ENCODE measurements at regions not wholly inside any gene's neighbourhood (a gene's known extent, or its start where the extent isn't known, plus 50 kb on each side); places are given as distances from the start of the nearest gene placed in this dataset.
"Not testable (repeated sequence)": the region's sequence is repeated elsewhere in the genome, so short reads cannot be mapped to it uniquely, and the experiment has no call there.

DNA sequence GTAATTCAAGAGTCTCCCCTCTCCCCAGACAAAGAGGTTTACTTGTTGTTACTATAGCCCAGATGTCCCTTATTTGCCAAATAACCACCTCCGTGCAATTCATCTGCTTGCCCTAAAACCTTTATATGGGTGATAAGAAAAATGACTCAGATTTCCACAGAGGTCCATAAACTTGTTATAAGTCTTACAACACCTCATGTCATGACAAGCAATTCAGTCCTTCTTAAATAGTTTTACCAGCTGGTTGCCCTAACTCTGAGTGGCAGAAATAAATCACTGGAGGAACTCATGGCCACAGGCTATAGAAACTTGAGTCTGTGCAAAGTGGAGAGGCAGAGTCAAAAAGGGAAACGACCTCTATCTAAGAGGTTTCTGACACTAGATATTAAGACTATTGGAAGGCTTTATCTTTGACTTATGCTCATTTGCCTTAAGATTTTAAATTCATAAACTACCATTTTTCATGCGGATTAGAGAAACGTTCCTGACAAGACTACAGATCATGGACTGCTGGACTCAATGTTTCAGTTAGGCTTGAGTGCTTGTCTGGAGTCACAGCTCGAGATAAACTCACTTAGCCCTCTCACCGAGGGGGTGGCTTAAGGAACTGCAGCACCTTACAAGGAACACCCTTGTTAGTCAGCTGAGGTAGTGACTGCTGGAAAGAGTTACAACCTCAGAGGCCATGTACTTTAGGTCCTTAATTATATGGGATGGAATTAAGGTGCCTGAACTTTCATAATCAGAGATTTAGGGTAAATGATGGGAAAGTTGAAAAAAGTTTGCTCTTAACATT, 662.5 kb upstream of the USP24 start:
- ChIA-PET POLR2A (no interaction called here), CTCF (no interaction called here)
- Histone ChIP-seq H3K4me1 (ENCODE audit: control extremely low read depth in 1 of 4, control insufficient read depth in 4 of 4, insufficient read depth in 4 of 4, low read length in 3 of 4) (no peaks in the 10 kb centered on the region), H3K4me3 (ENCODE audit: control insufficient read depth in 1 of 7, extremely low read depth in 1 of 7, insufficient read depth in 4 of 7, low read depth in 2 of 7, low read length in 6 of 7) (no peak overlapping the region), H3K36me3 (ENCODE audit: control insufficient read depth in 4 of 4, insufficient read depth in 4 of 4, low read length in 3 of 4) (no peaks in the 10 kb centered on the region), H3K9me3 (ENCODE audit: control extremely low read depth in 1 of 5, control insufficient read depth in 4 of 5, insufficient read depth in 2 of 5, low read depth in 1 of 5, low read length in 4 of 5) (peaks cover 0 to 3% (median 0%) of the 10 kb centered on the region in 5 experiments), H3K27me3 (replicated peaks in 2 of 5; ENCODE audit: control insufficient read depth in 4 of 5, insufficient read depth in 5 of 5, low read length in 4 of 5) (peaks cover 0 to 7% (median 0%) of the 10 kb centered on the region in 5 experiments), H3K27ac (ENCODE audit: insufficient read depth in 1 of 2, low read depth in 1 of 2, low read length in 2 of 2, poor library complexity in 1 of 2, severe bottlenecking in 2 of 2) (no peak overlapping the region)
- DNase-seq = no peak
- WGBS (ENCODE audit: insufficient coverage) = 78% methylated on average over 3 of the region's 6 CpGs

GRCh38 chr1:55876276-55877060, 661.3 kb upstream of the USP24 start:
- no peaks in the 10 kb centered on the region for H3K4me1 ChIP-seq (ENCODE audit: control extremely low read depth in 1 of 4, control insufficient read depth in 4 of 4, insufficient read depth in 4 of 4, low read length in 3 of 4)
- no peaks in the 10 kb centered on the region for H3K9me3 ChIP-seq (ENCODE audit: control extremely low read depth in 1 of 5, control insufficient read depth in 4 of 5, insufficient read depth in 2 of 5, low read depth in 1 of 5, low read length in 4 of 5)
- H3K36me3 ChIP-seq (ENCODE audit: control insufficient read depth in 4 of 4, insufficient read depth in 4 of 4, low read length in 3 of 4) = no peaks in the 10 kb centered on the region
- no peak overlapping the region for H3K27ac ChIP-seq (ENCODE audit: insufficient read depth in 1 of 2, low read depth in 1 of 2, low read length in 2 of 2, poor library complexity in 1 of 2, severe bottlenecking in 2 of 2)
- ChIA-PET POLR2A (no interaction called here), CTCF (no interaction called here)
- H3K27me3 ChIP-seq (replicated peaks in 2 of 5; ENCODE audit: control insufficient read depth in 4 of 5, insufficient read depth in 5 of 5, low read length in 4 of 5) = peaks cover 0 to 7% (median 0%) of the 10 kb centered on the region in 5 experiments
- DNase-seq = no peak
- H3K4me3 ChIP-seq (ENCODE audit: control insufficient read depth in 1 of 7, extremely low read depth in 1 of 7, insufficient read depth in 4 of 7, low read depth in 2 of 7, low read length in 6 of 7) = no peak overlapping the region
- whole genome bisulfite sequencing (ENCODE audit: insufficient coverage) = 90% methylated on average over 1 of the region's 1 CpG

DNA sequence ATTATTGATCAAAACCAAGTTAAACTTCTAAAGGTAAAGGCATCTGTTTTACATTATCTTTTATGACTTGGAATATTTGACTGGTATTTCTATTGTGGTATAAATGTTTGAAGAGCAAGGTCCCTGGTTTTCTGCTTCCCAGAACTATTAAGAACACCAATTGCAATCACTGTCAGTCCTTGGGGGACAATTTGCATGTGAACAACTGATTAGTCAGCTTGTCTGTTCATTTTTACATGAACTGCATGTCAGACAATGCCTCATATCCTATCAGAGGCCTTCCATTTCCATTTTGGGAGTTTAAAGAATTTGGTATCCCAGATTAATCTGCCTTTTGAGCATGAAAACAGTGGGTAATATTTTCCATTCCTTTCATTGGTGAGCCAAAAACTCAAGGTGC, 654.9 kb upstream of the USP24 start:
- H3K9me3 ChIP-seq (ENCODE audit: control extremely low read depth in 1 of 5, control insufficient read depth in 4 of 5, insufficient read depth in 2 of 5, low read depth in 1 of 5, low read length in 4 of 5) = no peaks in the 10 kb centered on the region
- no peaks in the 10 kb centered on the region for H3K4me1 ChIP-seq (ENCODE audit: control extremely low read depth in 1 of 4, control insufficient read depth in 4 of 4, insufficient read depth in 4 of 4, low read length in 3 of 4)
- CTCF ChIA-PET = no interaction called here
- H3K27ac ChIP-seq (ENCODE audit: insufficient read depth in 1 of 2, low read depth in 1 of 2, low read length in 2 of 2, poor library complexity in 1 of 2, severe bottlenecking in 2 of 2) = no peak overlapping the region
- POLR2A ChIA-PET = interaction anchor here (0.6 kb wide), 1 partner anchor 34 kb away, joined by 3 read pairs; no protein-coding TSS in a partner anchor
- no peaks in the 10 kb centered on the region for H3K36me3 ChIP-seq (ENCODE audit: control insufficient read depth in 4 of 4, insufficient read depth in 4 of 4, low read length in 3 of 4)
- H3K4me3 ChIP-seq (ENCODE audit: control insufficient read depth in 1 of 7, extremely low read depth in 1 of 7, insufficient read depth in 4 of 7, low read depth in 2 of 7, low read length in 6 of 7) = no peak overlapping the region
- H3K27me3 ChIP-seq (replicated peaks in 2 of 5; ENCODE audit: control insufficient read depth in 4 of 5, insufficient read depth in 5 of 5, low read length in 4 of 5) = peaks cover 0 to 2% (median 0%) of the 10 kb centered on the region in 5 experiments
- no peak for DNase-seq

DNA sequence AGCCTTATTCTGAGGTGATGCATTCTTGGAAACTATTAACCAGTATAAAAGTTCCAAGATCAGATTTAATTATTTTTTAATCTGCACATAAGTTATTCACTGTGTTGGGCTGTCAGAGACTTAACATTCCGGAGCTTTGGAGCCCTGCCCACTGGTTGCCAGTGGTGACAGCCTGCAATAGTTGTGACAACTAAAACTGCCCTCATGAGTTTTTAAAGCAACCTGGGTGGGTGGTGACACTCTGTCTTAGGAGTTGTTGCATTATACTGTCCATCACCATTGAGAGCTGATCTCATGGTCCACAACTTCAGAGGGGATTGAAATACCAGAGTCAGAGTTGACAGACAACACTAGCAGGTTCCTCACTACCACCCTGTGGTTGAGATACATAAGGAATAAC, 653.9 kb upstream of the USP24 start:
- H3K27ac ChIP-seq (ENCODE audit: insufficient read depth in 1 of 2, low read depth in 1 of 2, low read length in 2 of 2, poor library complexity in 1 of 2, severe bottlenecking in 2 of 2) = no peak overlapping the region
- H3K9me3 ChIP-seq (ENCODE audit: control extremely low read depth in 1 of 5, control insufficient read depth in 4 of 5, insufficient read depth in 2 of 5, low read depth in 1 of 5, low read length in 4 of 5) = no peaks in the 10 kb centered on the region
- no peak overlapping the region for H3K4me3 ChIP-seq (ENCODE audit: control insufficient read depth in 1 of 7, extremely low read depth in 1 of 7, insufficient read depth in 4 of 7, low read depth in 2 of 7, low read length in 6 of 7)
- peaks cover 0 to 2% (median 0%) of the 10 kb centered on the region in 5 experiments for H3K27me3 ChIP-seq (replicated peaks in 2 of 5; ENCODE audit: control insufficient read depth in 4 of 5, insufficient read depth in 5 of 5, low read length in 4 of 5)
- H3K4me1 ChIP-seq (ENCODE audit: control extremely low read depth in 1 of 4, control insufficient read depth in 4 of 4, insufficient read depth in 4 of 4, low read length in 3 of 4) = no peaks in the 10 kb centered on the region
- ChIA-PET POLR2A (no interaction called here), CTCF (no interaction called here)
- no peak for DNase-seq
- H3K36me3 ChIP-seq (ENCODE audit: control insufficient read depth in 4 of 4, insufficient read depth in 4 of 4, low read length in 3 of 4) = no peaks in the 10 kb centered on the region
- WGBS (ENCODE audit: insufficient coverage) = 91% methylated on average over 1 of the region's 1 CpG

DNA sequence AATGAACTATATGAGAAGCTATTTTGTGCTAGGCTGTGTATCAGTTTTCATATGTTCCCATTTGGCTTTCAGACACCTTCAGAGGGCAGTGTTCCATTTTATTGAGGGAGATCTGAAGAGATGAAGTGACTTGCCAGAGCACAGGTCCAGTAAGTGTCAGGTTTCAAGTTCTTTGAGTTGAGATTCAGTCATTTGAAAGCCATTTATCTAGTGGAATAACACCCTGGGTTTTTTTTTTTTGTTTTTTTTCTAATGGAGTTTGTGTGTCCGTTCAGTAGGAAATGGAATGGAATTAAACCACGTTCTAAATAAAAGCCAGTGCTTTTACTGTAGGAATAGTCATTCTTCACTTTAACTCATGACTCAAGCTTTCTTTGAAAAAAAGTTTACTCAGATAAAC, 652.9 kb upstream of the USP24 start:
- Histone ChIP-seq H3K27me3 (replicated peaks in 2 of 5; ENCODE audit: control insufficient read depth in 4 of 5, insufficient read depth in 5 of 5, low read length in 4 of 5) (peaks cover 0 to 2% (median 0%) of the 10 kb centered on the region in 5 experiments), H3K9me3 (ENCODE audit: control extremely low read depth in 1 of 5, control insufficient read depth in 4 of 5, insufficient read depth in 2 of 5, low read depth in 1 of 5, low read length in 4 of 5) (no peaks in the 10 kb centered on the region), H3K4me1 (ENCODE audit: control extremely low read depth in 1 of 4, control insufficient read depth in 4 of 4, insufficient read depth in 4 of 4, low read length in 3 of 4) (no peaks in the 10 kb centered on the region), H3K27ac (ENCODE audit: insufficient read depth in 1 of 2, low read depth in 1 of 2, low read length in 2 of 2, poor library complexity in 1 of 2, severe bottlenecking in 2 of 2) (no peak overlapping the region), H3K36me3 (ENCODE audit: control insufficient read depth in 4 of 4, insufficient read depth in 4 of 4, low read length in 3 of 4) (no peaks in the 10 kb centered on the region), H3K4me3 (ENCODE audit: control insufficient read depth in 1 of 7, extremely low read depth in 1 of 7, insufficient read depth in 4 of 7, low read depth in 2 of 7, low read length in 6 of 7) (no peak overlapping the region)
- no peak for DNase-seq
- ChIA-PET CTCF (interaction anchor here (1.0 kb wide), 1 partner anchor 716 kb away, joined by 3 read pairs; no protein-coding TSS in a partner anchor), POLR2A (interaction anchor here (0.5 kb wide), 1 partner anchor 335 kb away, joined by 3 read pairs; no protein-coding TSS in a partner anchor)
- no CpG with 5 or more reads among the region's 2 CpGs for WGBS (ENCODE audit: insufficient coverage)

DNA sequence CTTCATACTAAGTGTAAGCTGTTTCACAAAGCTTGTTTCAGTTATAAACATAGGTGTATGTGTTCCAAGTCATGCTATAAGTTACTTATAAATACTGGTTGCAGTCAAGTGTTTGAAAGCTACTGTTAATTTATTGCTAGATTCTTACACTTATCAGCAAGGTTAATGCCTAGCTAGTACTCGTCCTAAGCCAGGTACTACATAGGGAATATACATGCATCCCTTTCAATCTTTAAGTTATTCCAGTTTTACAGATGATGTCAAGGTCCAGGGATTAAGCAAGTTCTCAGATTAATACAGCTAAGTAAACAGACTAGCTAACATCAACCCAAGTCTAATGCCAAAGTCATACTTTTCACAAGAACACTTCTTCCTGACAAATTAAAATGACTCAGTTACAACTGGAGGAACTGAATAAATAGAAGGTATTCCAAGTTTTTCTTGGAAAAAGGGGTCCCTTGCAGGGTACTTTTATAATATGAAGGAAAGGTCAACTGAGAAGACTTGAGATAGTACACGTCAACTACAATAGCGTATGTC, 652.2 kb upstream of the USP24 start:
- ChIA-PET CTCF (interaction anchor here (1.4 kb wide), 1 partner anchor 11 kb away, joined by 4 read pairs; no protein-coding TSS in a partner anchor), POLR2A (no interaction called here)
- Histone ChIP-seq H3K4me1 (ENCODE audit: control extremely low read depth in 1 of 4, control insufficient read depth in 4 of 4, insufficient read depth in 4 of 4, low read length in 3 of 4) (no peaks in the 10 kb centered on the region), H3K36me3 (ENCODE audit: control insufficient read depth in 4 of 4, insufficient read depth in 4 of 4, low read length in 3 of 4) (no peaks in the 10 kb centered on the region), H3K9me3 (ENCODE audit: control extremely low read depth in 1 of 5, control insufficient read depth in 4 of 5, insufficient read depth in 2 of 5, low read depth in 1 of 5, low read length in 4 of 5) (no peaks in the 10 kb centered on the region), H3K27me3 (replicated peaks in 2 of 5; ENCODE audit: control insufficient read depth in 4 of 5, insufficient read depth in 5 of 5, low read length in 4 of 5) (peaks cover 0 to 2% (median 0%) of the 10 kb centered on the region in 5 experiments), H3K4me3 (ENCODE audit: control insufficient read depth in 1 of 7, extremely low read depth in 1 of 7, insufficient read depth in 4 of 7, low read depth in 2 of 7, low read length in 6 of 7) (no peak overlapping the region), H3K27ac (ENCODE audit: insufficient read depth in 1 of 2, low read depth in 1 of 2, low read length in 2 of 2, poor library complexity in 1 of 2, severe bottlenecking in 2 of 2) (no peak overlapping the region)
- DNase-seq = no peak
- WGBS (ENCODE audit: insufficient coverage) = 100% methylated on average over 2 of the region's 3 CpGs

GRCh38 chr1:55865778-55866177, 650.6 kb upstream of the USP24 start:
- H3K9me3 ChIP-seq (ENCODE audit: control extremely low read depth in 1 of 5, control insufficient read depth in 4 of 5, insufficient read depth in 2 of 5, low read depth in 1 of 5, low read length in 4 of 5); H3K27me3 ChIP-seq (replicated peaks in 2 of 5; ENCODE audit: control insufficient read depth in 4 of 5, insufficient read depth in 5 of 5, low read length in 4 of 5); POLR2A ChIA-PET; H3K27ac ChIP-seq (ENCODE audit: insufficient read depth in 1 of 2, low read depth in 1 of 2, low read length in 2 of 2, poor library complexity in 1 of 2, severe bottlenecking in 2 of 2); CTCF ChIA-PET; H3K36me3 ChIP-seq (ENCODE audit: control insufficient read depth in 4 of 4, insufficient read depth in 4 of 4, low read length in 3 of 4); H3K4me1 ChIP-seq (ENCODE audit: control extremely low read depth in 1 of 4, control insufficient read depth in 4 of 4, insufficient read depth in 4 of 4, low read length in 3 of 4); H3K4me3 ChIP-seq (ENCODE audit: control insufficient read depth in 1 of 7, extremely low read depth in 1 of 7, insufficient read depth in 4 of 7, low read depth in 2 of 7, low read length in 6 of 7); DNase-seq: not testable (repeated sequence)
- 98% methylated on average over 6 of the region's 7 CpGs for WGBS (ENCODE audit: insufficient coverage)

Measured in common myeloid progenitor, CD34-positive (primary cell).